Neural cell (in vitro differentiated cells): ENCODE measurements at regions not wholly inside any gene's neighbourhood (a gene's known extent, or its start where the extent isn't known, plus 50 kb on each side); places are given as distances from the start of the nearest gene placed in this dataset.

Experiments used
- H2AFZ ChIP-seq: fragments of 200-600, 300-800 bp; sonication (generic), shearing (Covaris generic); 2 replicates; pipeline ENCODE4 v1.6.0; 2014; ENCODE audit warnings: low read depth, mild to moderate bottlenecking, antibody characterized with exemption, low read length, moderate library complexity
- H3F3A ChIP-seq: fragments of 200-600 bp; shearing (Covaris generic); 2 replicates; pipeline ENCODE4 v1.6.1; 2016; ENCODE audit warnings: mild to moderate bottlenecking, moderate library complexity, mixed read lengths, antibody characterized with exemption, low read length; ENCODE audit not compliant: insufficient read depth, poor library complexity, severe bottlenecking
- H3K27ac ChIP-seq: fragments of 200-600, 300-800 bp; sonication (generic), shearing (Covaris generic); 2 replicates; pipeline ENCODE4 v1.5.1; 2014; ENCODE audit warnings: mild to moderate bottlenecking, low read length, moderate library complexity
- H3K27me3 ChIP-seq: fragments of 300-800, 200-600 bp; sonication (generic), shearing (Covaris generic); 2 replicates; pipeline ENCODE4 v1.6.0; 2014; ENCODE audit warnings: mild to moderate bottlenecking, low read depth, low read length, moderate library complexity; ENCODE audit not compliant: insufficient read depth
- H3K36me3 ChIP-seq: fragments of 300-800, 200-600 bp; sonication (generic), shearing (Covaris generic); 2 replicates; pipeline ENCODE4 v1.5.1; 2014; ENCODE audit warnings: mild to moderate bottlenecking, antibody characterized with exemption, low read length, moderate library complexity; ENCODE audit not compliant: insufficient read depth
- H3K4me2 ChIP-seq: fragments of 300-800, 200-600 bp; sonication (generic), shearing (Covaris generic); 2 replicates; pipeline ENCODE4 v1.6.0; 2014; ENCODE audit warnings: mild to moderate bottlenecking, low read length
- H3K4me3 ChIP-seq: fragments of 300-800, 200-600 bp; sonication (generic), shearing (Covaris generic); 2 replicates; pipeline ENCODE4 v1.5.1; 2014; ENCODE audit warnings: mild to moderate bottlenecking, low read length, moderate library complexity
- H3K79me2 ChIP-seq: fragments of 200-600 bp; shearing (Covaris generic); replicated peaks from 2 replicates; pipeline ENCODE4 v1.6.0; 2014; ENCODE audit warnings: mild to moderate bottlenecking, low read length, moderate library complexity; ENCODE audit not compliant: insufficient read depth
- H3K9ac ChIP-seq: fragments of 300-800, 200-600 bp; sonication (generic), shearing (Covaris generic); 2 replicates; pipeline ENCODE4 v1.6.1; 2016; ENCODE audit warnings: mild to moderate bottlenecking, low read length, mixed read lengths
- H3K9me2 ChIP-seq: fragments of 200-600 bp; shearing (Covaris generic); 2 replicates; pipeline ENCODE4 v1.6.1; 2016; ENCODE audit warnings: mild to moderate bottlenecking, low read length, mixed read lengths; ENCODE audit not compliant: insufficient read depth
- H3K9me3 ChIP-seq: fragments of 200-600, 300-800 bp; sonication (generic), shearing (Covaris generic); 2 replicates; pipeline ENCODE4 v1.6.1; 2016; ENCODE audit warnings: mild to moderate bottlenecking, mixed run types, low read length, moderate library complexity, mixed read lengths
- H4K20me1 ChIP-seq: fragments of 200-600 bp; shearing (Covaris generic); 2 replicates; pipeline ENCODE4 v1.6.1; 2016; ENCODE audit warnings: mild to moderate bottlenecking, mixed run types; ENCODE audit not compliant: insufficient read depth
- EP300 ChIP-seq: fragments of 450-650 bp; conservative IDR thresholded peaks from 2 replicates; pipeline ENCODE4 v1.6.1; 2014; ENCODE audit warnings: antibody characterized with exemption, mild to moderate bottlenecking, moderate library complexity; ENCODE audit not compliant: poor library complexity, severe bottlenecking
- EZH2 ChIP-seq: fragments of 200-600, 300-800 bp; shearing (Covaris generic), sonication (generic); IDR thresholded peaks from 2 replicates; pipeline ENCODE4 v1.6.1; 2014; ENCODE audit warnings: antibody characterized with exemption, low read length, borderline replicate concordance, mild to moderate bottlenecking; ENCODE audit not compliant: insufficient read depth, poor library complexity, severe bottlenecking
- MXI1 ChIP-seq: fragments of 450-650 bp; conservative IDR thresholded peaks from 2 replicates; pipeline ENCODE4 v1.6.1; 2014; ENCODE audit warnings: antibody characterized with exemption, mild to moderate bottlenecking; ENCODE audit not compliant: poor library complexity, severe bottlenecking
- POLR2AphosphoS5 ChIP-seq: IDR thresholded peaks from 2 replicates; pipeline ENCODE4 v1.6.1; 2012
- RAD21 ChIP-seq: fragments of 450-650 bp; conservative IDR thresholded peaks from 2 replicates; pipeline ENCODE4 v1.6.1; 2014; ENCODE audit warnings: antibody characterized with exemption, mild to moderate bottlenecking, moderate library complexity
- SMC3 ChIP-seq: fragments of 450-650 bp; conservative IDR thresholded peaks from 2 replicates; pipeline ENCODE4 v1.6.1; 2014; ENCODE audit warnings: antibody characterized with exemption, mild to moderate bottlenecking, moderate library complexity; ENCODE audit not compliant: poor library complexity
- TAF1 ChIP-seq: IDR thresholded peaks from 2 replicates; pipeline ENCODE4 v1.6.1; 2012; ENCODE audit warnings: low read depth
- TF ChIP-seq, protein P1 (sequence below): fragments of 450-650 bp; IDR thresholded peaks from 2 replicates; pipeline ENCODE4 v1.5.1; 2014; ENCODE audit warnings: antibody characterized with exemption, mild to moderate bottlenecking, moderate library complexity; ENCODE audit not compliant: poor library complexity, severe bottlenecking
- TF ChIP-seq, protein P2 (sequence below): IDR thresholded peaks from 2 replicates; pipeline ENCODE4 v1.6.1; 2012; ENCODE audit warnings: borderline replicate concordance

DNA sequence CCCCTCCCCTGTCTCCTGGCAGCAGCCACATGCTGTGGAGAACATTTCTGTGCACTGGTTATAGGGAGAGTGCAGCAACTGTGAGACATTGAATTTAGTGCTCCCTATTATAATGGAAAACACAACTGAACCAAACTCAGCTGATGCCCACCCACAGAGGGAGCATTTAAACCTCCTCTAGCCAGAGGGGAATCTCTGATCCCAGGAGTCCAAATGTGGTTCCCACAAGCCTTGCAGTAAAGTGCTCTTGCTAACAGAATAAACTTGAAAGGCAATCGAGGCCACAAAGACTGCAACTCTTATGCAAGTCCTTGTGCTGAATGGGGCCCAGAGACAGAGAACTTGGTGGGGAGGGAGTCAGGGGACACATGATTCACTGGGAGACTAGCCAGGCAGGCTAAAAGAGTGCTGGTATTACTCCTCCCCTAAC is 638.8 kb upstream of the VRK2 start:
- Histone ChIP-seq H3K9me2 (no peaks in the 10 kb centered on the region), H2AFZ (no peak overlapping the region), H3K9ac (no peak overlapping the region), H3K79me2 (no peaks in the 10 kb centered on the region), H3K4me2 (no peak overlapping the region), H3K36me3 (no peaks in the 10 kb centered on the region), H3K4me3 (no peak overlapping the region), H4K20me1 (no peaks in the 10 kb centered on the region), H3F3A (no peaks in the 10 kb centered on the region), H3K27me3 (no peaks in the 10 kb centered on the region), H3K27ac (no peak overlapping the region), H3K9me3 (no peaks in the 10 kb centered on the region)
- no peak for TF ChIP-seq RAD21
- no peak for TF ChIP-seq EZH2
- no peak for TF ChIP-seq SMC3
- TF ChIP-seq, protein P1, sequence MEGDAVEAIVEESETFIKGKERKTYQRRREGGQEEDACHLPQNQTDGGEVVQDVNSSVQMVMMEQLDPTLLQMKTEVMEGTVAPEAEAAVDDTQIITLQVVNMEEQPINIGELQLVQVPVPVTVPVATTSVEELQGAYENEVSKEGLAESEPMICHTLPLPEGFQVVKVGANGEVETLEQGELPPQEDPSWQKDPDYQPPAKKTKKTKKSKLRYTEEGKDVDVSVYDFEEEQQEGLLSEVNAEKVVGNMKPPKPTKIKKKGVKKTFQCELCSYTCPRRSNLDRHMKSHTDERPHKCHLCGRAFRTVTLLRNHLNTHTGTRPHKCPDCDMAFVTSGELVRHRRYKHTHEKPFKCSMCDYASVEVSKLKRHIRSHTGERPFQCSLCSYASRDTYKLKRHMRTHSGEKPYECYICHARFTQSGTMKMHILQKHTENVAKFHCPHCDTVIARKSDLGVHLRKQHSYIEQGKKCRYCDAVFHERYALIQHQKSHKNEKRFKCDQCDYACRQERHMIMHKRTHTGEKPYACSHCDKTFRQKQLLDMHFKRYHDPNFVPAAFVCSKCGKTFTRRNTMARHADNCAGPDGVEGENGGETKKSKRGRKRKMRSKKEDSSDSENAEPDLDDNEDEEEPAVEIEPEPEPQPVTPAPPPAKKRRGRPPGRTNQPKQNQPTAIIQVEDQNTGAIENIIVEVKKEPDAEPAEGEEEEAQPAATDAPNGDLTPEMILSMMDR: no peak
- TF ChIP-seq EP300: no peak

DNA sequence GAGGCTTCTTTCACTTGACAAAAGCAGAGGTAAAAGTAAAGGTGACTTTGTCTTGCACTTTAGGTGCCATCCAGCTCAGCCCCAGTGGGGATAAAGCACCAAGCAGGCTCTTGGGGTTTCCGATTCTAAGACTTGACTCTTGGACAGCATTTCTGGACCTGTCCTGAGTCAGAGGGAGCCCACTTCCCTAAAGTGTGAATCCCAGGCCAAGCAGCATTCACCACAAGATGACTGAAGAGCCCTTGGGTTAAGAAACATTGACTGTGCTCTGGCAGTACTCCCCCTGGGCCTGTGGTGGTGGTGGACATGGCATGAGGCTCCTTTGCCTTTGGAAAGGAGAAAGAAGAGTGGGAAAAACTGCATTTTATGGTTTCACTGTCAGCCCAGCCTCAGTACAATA is 638.0 kb upstream of the VRK2 start:
- no peaks in the 10 kb centered on the region for H3K36me3 ChIP-seq
- H3K27ac ChIP-seq: no peak overlapping the region
- no peak overlapping the region for H3K4me3 ChIP-seq
- no peaks in the 10 kb centered on the region for H4K20me1 ChIP-seq
- no peaks in the 10 kb centered on the region for H3F3A ChIP-seq
- TF ChIP-seq POLR2AphosphoS5 (no peak), MXI1 (no peak), TAF1 (no peak), EZH2 (no peak), EP300 (no peak), SMC3 (no peak), RAD21 (no peak)
- TF ChIP-seq, protein P2, sequence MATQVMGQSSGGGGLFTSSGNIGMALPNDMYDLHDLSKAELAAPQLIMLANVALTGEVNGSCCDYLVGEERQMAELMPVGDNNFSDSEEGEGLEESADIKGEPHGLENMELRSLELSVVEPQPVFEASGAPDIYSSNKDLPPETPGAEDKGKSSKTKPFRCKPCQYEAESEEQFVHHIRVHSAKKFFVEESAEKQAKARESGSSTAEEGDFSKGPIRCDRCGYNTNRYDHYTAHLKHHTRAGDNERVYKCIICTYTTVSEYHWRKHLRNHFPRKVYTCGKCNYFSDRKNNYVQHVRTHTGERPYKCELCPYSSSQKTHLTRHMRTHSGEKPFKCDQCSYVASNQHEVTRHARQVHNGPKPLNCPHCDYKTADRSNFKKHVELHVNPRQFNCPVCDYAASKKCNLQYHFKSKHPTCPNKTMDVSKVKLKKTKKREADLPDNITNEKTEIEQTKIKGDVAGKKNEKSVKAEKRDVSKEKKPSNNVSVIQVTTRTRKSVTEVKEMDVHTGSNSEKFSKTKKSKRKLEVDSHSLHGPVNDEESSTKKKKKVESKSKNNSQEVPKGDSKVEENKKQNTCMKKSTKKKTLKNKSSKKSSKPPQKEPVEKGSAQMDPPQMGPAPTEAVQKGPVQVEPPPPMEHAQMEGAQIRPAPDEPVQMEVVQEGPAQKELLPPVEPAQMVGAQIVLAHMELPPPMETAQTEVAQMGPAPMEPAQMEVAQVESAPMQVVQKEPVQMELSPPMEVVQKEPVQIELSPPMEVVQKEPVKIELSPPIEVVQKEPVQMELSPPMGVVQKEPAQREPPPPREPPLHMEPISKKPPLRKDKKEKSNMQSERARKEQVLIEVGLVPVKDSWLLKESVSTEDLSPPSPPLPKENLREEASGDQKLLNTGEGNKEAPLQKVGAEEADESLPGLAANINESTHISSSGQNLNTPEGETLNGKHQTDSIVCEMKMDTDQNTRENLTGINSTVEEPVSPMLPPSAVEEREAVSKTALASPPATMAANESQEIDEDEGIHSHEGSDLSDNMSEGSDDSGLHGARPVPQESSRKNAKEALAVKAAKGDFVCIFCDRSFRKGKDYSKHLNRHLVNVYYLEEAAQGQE: no peak
- TF ChIP-seq, protein P1: no peak
- no peaks in the 10 kb centered on the region for H3K27me3 ChIP-seq
- no peaks in the 10 kb centered on the region for H3K9me2 ChIP-seq
- H3K9me3 ChIP-seq: no peaks in the 10 kb centered on the region
- H2AFZ ChIP-seq: no peak overlapping the region
- H3K79me2 ChIP-seq: no peaks in the 10 kb centered on the region
- H3K4me2 ChIP-seq: no peak overlapping the region
- no peak overlapping the region for H3K9ac ChIP-seq
